AG20443 (cell line): ENCODE measurements at regions not wholly inside any gene's neighbourhood (a gene's known extent, or its start where the extent isn't known, plus 50 kb on each side); places are given as distances from the start of the nearest gene placed in this dataset.

Experiments
- DNase-seq: peaks from one replicate; pipeline ENCODE4 v3.0.0; 2012; ENCODE audit warnings: low spot score, mixed read lengths

GRCh38 chr14:51513281-51513680, 138.4 kb upstream of the FRMD6 start:
- DNase-seq, result no peak

GRCh38 chr14:51513933-51514332, 137.8 kb upstream of the FRMD6 start:
- DNase-seq, result no peak

- no peak for DNase-seq
These were observed 136.1 kb upstream of the FRMD6 start for GRCh38 chr14:51515611-51516010.

GRCh38 chr14:51516706-51517395, 134.9 kb upstream of the FRMD6 start:
- DNase-seq, result no peak

- no peak for DNase-seq
These were observed 133.4 kb upstream of the FRMD6 start for GRCh38 chr14:51518280-51518679.

- no peak for DNase-seq
These were observed 133.0 kb upstream of the FRMD6 start for GRCh38 chr14:51518711-51519110.

GRCh38 chr14:51520087-51520486, 131.6 kb upstream of the FRMD6 start:
- DNase-seq, result no peak

- no peak for DNase-seq
These were observed 129.9 kb upstream of the FRMD6 start for GRCh38 chr14:51521764-51522163.

GRCh38 chr14:51523243-51523642, 128.5 kb upstream of the FRMD6 start:
- DNase-seq, result no peak

GRCh38 chr14:51525739-51526138, 126.0 kb upstream of the FRMD6 start:
- DNase-seq, result no peak

GRCh38 chr14:51527073-51527472, 124.6 kb upstream of the FRMD6 start:
- no peak for DNase-seq

- DNase-seq, result no peak
These were observed 122.0 kb upstream of the FRMD6 start for GRCh38 chr14:51529736-51530135.

GRCh38 chr14:51533160-51533559, 118.5 kb upstream of the FRMD6 start:
- peak; percentile 69 for DNase-seq

GRCh38 chr14:51533872-51534553, 117.7 kb upstream of the FRMD6 start:
- no peak for DNase-seq

GRCh38 chr14:51534610-51535011, 117.1 kb upstream of the FRMD6 start:
- no peak for DNase-seq

- no peak for DNase-seq
These were observed 116.2 kb upstream of the FRMD6 start for GRCh38 chr14:51535443-51536044.

GRCh38 chr14:51538973-51539372, 112.7 kb upstream of the FRMD6 start:
- no peak for DNase-seq

- peak; percentile 76 for DNase-seq
These were observed 112.1 kb upstream of the FRMD6 start for GRCh38 chr14:51539571-51540037.

- no peak for DNase-seq
These were observed 111.3 kb upstream of the FRMD6 start for GRCh38 chr14:51540364-51540763.

GRCh38 chr14:51544471-51544870, 107.2 kb upstream of the FRMD6 start:
- no peak for DNase-seq

GRCh38 chr14:51544901-51545300, 106.8 kb upstream of the FRMD6 start:
- DNase-seq, result no peak

GRCh38 chr14:51545396-51545795, 106.3 kb upstream of the FRMD6 start:
- no peak for DNase-seq

- DNase-seq, result no peak
These were observed 105.6 kb upstream of the FRMD6 start for GRCh38 chr14:51546099-51546498.
